ENCODE measurements at regions not wholly inside any gene's neighbourhood (a gene's known extent, or its start where the extent isn't known, plus 50 kb on each side); places are given as distances from the start of the nearest gene placed in this dataset.
A peak's percentile ranks its signal among the peaks of the same experiment; 100 is the strongest.
"Not testable (repeated sequence)": the region's sequence is repeated elsewhere in the genome, so short reads cannot be mapped to it uniquely, and the experiment has no call there.

DNA sequence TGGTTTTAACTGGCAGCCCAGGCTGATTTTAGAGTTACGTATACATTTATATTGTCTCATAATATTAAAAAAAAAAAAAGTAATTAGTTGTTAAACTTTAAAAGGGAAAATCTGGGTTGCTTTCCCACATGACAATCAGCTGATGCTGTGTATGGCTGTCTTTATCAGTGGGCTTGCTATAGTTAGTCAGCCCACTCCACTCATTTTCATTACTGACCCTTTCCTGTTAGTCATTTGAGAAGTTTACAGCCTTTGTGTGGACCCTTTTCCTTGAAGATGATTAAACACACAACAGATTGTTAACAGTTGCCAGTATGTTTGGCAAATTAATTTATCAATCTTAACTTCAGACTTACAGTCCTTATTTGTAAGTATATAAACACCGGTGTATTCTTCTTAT, 164.5 kb upstream of the AGR3 start:
- H3K4me1 Mint-ChIP-seq = peaks cover 37% of the 10 kb centered on the region
- peaks cover 6% of the 10 kb centered on the region for H3K36me3 Mint-ChIP-seq (ENCODE audit: low read depth)
- no peak for DNase-seq
- no peaks in the 10 kb centered on the region for H3K27me3 Mint-ChIP-seq
- H3K9me3 Mint-ChIP-seq = peaks cover 2% of the 10 kb centered on the region
- POLR2A ChIA-PET = no interaction called here
- CTCF ChIA-PET = no interaction called here
- H3K27ac Mint-ChIP-seq = no peak overlapping the region
- H3K4me3 Mint-ChIP-seq = no peak overlapping the region

DNA sequence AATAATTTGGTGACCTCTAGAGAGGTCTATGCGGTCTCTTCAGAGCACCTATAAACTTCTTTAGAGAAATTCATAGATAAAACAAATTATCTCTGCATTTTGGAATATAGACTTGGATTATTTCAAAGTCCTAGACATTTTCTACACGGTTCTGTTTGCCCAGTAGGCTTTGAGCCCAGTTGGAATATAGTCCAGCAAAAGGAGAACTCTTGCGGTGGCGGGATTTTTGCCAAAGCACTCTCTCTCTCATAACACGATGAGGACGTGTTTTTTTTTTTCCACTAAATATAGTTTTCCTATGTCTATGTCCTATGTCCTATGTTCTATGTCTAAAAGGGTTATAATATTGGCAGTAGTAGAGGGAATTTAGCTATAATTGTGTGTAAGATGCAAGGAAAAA, 164.9 kb upstream of the AGR3 start:
- no peaks in the 10 kb centered on the region for H3K27me3 Mint-ChIP-seq
- no peak overlapping the region for H3K4me3 Mint-ChIP-seq
- peaks cover 2% of the 10 kb centered on the region for H3K36me3 Mint-ChIP-seq (ENCODE audit: low read depth)
- H3K4me1 Mint-ChIP-seq = peaks cover 33% of the 10 kb centered on the region
- H3K27ac Mint-ChIP-seq = no peak overlapping the region
- CTCF ChIA-PET = no interaction called here
- H3K9me3 Mint-ChIP-seq = no peaks in the 10 kb centered on the region
- no peak for DNase-seq
- POLR2A ChIA-PET = no interaction called here

DNA sequence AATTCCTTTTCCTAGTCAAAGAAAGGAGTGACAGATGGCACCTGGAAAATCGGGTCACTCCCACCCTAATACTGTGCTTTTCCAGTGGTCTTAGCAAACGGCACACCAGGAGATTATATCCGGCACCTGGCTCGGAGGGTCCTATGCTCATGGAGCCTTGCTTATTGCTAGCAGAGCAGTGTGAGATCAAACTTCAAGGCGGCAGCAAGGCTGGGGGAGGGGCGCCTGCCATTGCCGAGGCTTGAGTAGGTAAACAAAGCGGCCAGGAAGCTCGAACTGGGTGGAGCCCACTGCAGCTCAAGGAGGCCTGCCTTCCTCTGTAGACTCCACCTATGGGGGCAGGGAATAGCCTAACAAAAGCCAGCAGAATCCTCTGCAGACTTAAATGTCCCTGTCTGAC, 171.4 kb upstream of the AGR3 start:
- H3K27ac Mint-ChIP-seq; H3K36me3 Mint-ChIP-seq (ENCODE audit: low read depth); POLR2A ChIA-PET; H3K4me3 Mint-ChIP-seq; H3K27me3 Mint-ChIP-seq; DNase-seq: not testable (repeated sequence)
- peaks cover 11% of the 10 kb centered on the region for H3K9me3 Mint-ChIP-seq
- CTCF ChIA-PET = interaction anchor here (1.0 kb wide), 1 partner anchor 9 kb away, joined by 4 read pairs; no protein-coding TSS in a partner anchor
- H3K4me1 Mint-ChIP-seq = peaks cover 25% of the 10 kb centered on the region

- DNase-seq = no peak
- ChIA-PET POLR2A (no interaction called here), CTCF (interaction anchor here (0.7 kb wide), 1 partner anchor 72 kb away, joined by 3 read pairs; no protein-coding TSS in a partner anchor)
- Mint-ChIP-seq H3K36me3 (ENCODE audit: low read depth) (peaks cover 14% of the 10 kb centered on the region), H3K9me3 (peaks cover 14% of the 10 kb centered on the region), H3K27ac (no peak overlapping the region), H3K4me3 (no peak overlapping the region), H3K4me1 (peaks cover 36% of the 10 kb centered on the region), H3K27me3 (no peaks in the 10 kb centered on the region)
Measured at GRCh38 chr7:17054206-17054605, 172.4 kb upstream of the AGR3 start.

- H3K36me3 Mint-ChIP-seq (ENCODE audit: low read depth) = peaks cover 14% of the 10 kb centered on the region
- CTCF ChIA-PET = interaction anchor here (0.9 kb wide), 1 partner anchor 34 kb away, joined by 3 read pairs; no protein-coding TSS in a partner anchor
- peaks cover 37% of the 10 kb centered on the region for H3K4me1 Mint-ChIP-seq
- POLR2A ChIA-PET = no interaction called here
- H3K27me3 Mint-ChIP-seq = no peaks in the 10 kb centered on the region
- no peak for DNase-seq
- H3K4me3 Mint-ChIP-seq = no peak overlapping the region
- H3K9me3 Mint-ChIP-seq = peaks cover 14% of the 10 kb centered on the region
- no peak overlapping the region for H3K27ac Mint-ChIP-seq
Measured at GRCh38 chr7:17054836-17055235, 173.1 kb upstream of the AGR3 start.

DNA sequence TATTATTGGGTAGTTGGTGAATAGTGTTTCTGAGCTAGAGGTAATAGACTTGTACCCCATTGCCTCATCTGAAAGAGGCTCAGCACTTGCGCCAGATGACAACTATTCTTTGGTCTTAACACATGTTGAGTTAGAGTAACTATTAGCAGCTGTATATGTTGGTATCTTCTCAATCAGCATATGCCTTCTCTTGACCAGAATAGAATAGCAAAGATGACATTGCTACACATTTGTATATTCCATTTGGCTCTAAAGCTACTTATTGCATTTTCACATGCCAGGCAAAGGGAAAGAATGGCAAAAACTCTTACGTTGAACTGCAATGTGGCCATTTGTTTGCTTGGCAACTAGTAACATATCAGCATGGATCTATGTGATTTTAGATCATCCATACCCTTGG, 173.8 kb upstream of the AGR3 start:
- Mint-ChIP-seq H3K36me3 (ENCODE audit: low read depth) (peaks cover 14% of the 10 kb centered on the region), H3K4me1 (peaks cover 37% of the 10 kb centered on the region), H3K4me3 (no peak overlapping the region), H3K27ac (no peak overlapping the region), H3K9me3 (peaks cover 14% of the 10 kb centered on the region), H3K27me3 (no peaks in the 10 kb centered on the region)
- POLR2A ChIA-PET = no interaction called here
- no peak for DNase-seq
- CTCF ChIA-PET = interaction anchor here (0.9 kb wide), 1 partner anchor 34 kb away, joined by 3 read pairs; no protein-coding TSS in a partner anchor

- DNase-seq = no peak
- ChIA-PET POLR2A (no interaction called here), CTCF (no interaction called here)
- H3K4me3 Mint-ChIP-seq = no peak overlapping the region
- no peaks in the 10 kb centered on the region for H3K27me3 Mint-ChIP-seq
- no peak overlapping the region for H3K27ac Mint-ChIP-seq
- peaks cover 14% of the 10 kb centered on the region for H3K36me3 Mint-ChIP-seq (ENCODE audit: low read depth)
- peaks cover 37% of the 10 kb centered on the region for H3K4me1 Mint-ChIP-seq
- peaks cover 14% of the 10 kb centered on the region for H3K9me3 Mint-ChIP-seq
Measured at GRCh38 chr7:17056491-17057142, 174.8 kb upstream of the AGR3 start.

DNA sequence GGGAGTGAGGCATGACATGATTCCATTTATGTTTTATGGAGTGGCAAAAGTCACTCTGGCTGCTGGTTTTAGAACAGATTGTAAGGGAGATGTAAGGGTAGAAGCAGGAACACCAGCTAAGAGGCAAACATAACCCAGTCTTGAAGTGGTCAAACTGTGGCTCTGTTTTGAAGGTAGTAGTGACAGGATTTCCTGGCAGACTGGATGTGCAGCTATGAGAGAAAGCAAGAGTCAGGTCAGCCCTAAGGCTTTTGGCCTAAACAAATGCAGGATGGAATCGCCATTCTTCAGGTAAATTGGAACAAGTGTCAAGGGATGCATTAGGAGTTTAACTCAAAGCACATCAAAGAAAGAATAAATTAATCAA, 175.3 kb upstream of the AGR3 start:
- Mint-ChIP-seq H3K27me3 (no peaks in the 10 kb centered on the region), H3K27ac (no peak overlapping the region), H3K4me1 (peaks cover 35% of the 10 kb centered on the region), H3K4me3 (no peak overlapping the region), H3K9me3 (peaks cover 14% of the 10 kb centered on the region), H3K36me3 (ENCODE audit: low read depth) (peaks cover 14% of the 10 kb centered on the region)
- POLR2A ChIA-PET = no interaction called here
- DNase-seq = no peak
- CTCF ChIA-PET = no interaction called here

GRCh38 chr7:17058568-17058967, 176.8 kb upstream of the AGR3 start:
- CTCF ChIA-PET = interaction anchor here (1.2 to 1.6 kb wide), 2 partner anchors 39 to 76 kb away, joined by 3 to 10 read pairs; no protein-coding TSS in a partner anchor
- POLR2A ChIA-PET = interaction anchor here (0.9 to 1.3 kb wide), 2 partner anchors 14 to 240 kb away, joined by 3 read pairs; partner anchors contain the start of gene AHR
- Mint-ChIP-seq H3K9me3 (peaks cover 11% of the 10 kb centered on the region), H3K27ac (peak overlapping the region; percentile 5), H3K27me3 (no peaks in the 10 kb centered on the region), H3K36me3 (ENCODE audit: low read depth) (peaks cover 14% of the 10 kb centered on the region), H3K4me3 (no peak overlapping the region), H3K4me1 (peaks cover 30% of the 10 kb centered on the region)
- DNase-seq = no peak

- Mint-ChIP-seq H3K27me3 (no peaks in the 10 kb centered on the region), H3K36me3 (ENCODE audit: low read depth) (peaks cover 14% of the 10 kb centered on the region), H3K9me3 (peaks cover 8% of the 10 kb centered on the region), H3K4me1 (peaks cover 27% of the 10 kb centered on the region), H3K4me3 (no peak overlapping the region), H3K27ac (no peak overlapping the region)
- CTCF ChIA-PET = no interaction called here
- POLR2A ChIA-PET = no interaction called here
- DNase-seq = no peak
Measured at GRCh38 chr7:17060051-17060450, 178.3 kb upstream of the AGR3 start.

DNA sequence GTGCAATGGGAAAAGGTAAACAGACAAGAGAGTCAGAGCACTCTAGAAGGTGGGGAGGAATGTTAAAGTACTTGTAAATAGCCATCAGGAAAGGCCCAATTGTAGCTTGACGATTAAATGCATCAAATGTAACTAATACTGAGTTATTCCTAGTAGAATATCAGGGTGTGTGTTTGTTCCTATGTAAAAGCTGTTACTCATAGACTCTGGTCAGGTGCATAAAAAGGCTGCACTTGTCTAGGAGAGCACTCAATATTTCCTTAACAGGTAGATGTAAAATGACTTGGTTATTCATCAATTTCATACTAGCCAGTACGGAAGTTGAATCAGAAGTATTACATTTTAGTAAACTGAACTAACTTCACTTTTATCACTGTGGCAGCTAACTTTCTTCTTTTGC, 179.7 kb upstream of the AGR3 start:
- no peak overlapping the region for H3K27ac Mint-ChIP-seq
- CTCF ChIA-PET = interaction anchor here (0.8 to 1.6 kb wide), 3 partner anchors 51 to 136 kb away, joined by 3 to 11 read pairs (median 3); no protein-coding TSS in a partner anchor
- DNase-seq = no peak

GRCh38 chr7:17062151-17063044, 180.6 kb upstream of the AGR3 start:
- POLR2A ChIA-PET = interaction anchor here (0.9 to 2.1 kb wide), 3 partner anchors 76 to 237 kb away, joined by 3 to 8 read pairs (median 3); partner anchors contain the start of gene AHR
- Mint-ChIP-seq H3K27me3 (no peaks in the 10 kb centered on the region), H3K4me1 (peaks cover 20% of the 10 kb centered on the region), H3K27ac (no peak overlapping the region), H3K36me3 (ENCODE audit: low read depth) (peaks cover 4% of the 10 kb centered on the region), H3K9me3 (peaks cover 3% of the 10 kb centered on the region), H3K4me3 (no peak overlapping the region)
- CTCF ChIA-PET = interaction anchor here (0.6 to 1.6 kb wide), 9 partner anchors 9 to 380 kb away, joined by 3 to 11 read pairs (median 4); no protein-coding TSS in a partner anchor
- DNase-seq = no peak

More for the DNA sequence above, 179.7 kb upstream of the AGR3 start:
- Mint-ChIP-seq H3K4me1 (peaks cover 27% of the 10 kb centered on the region), H3K27me3 (no peaks in the 10 kb centered on the region), H3K36me3 (ENCODE audit: low read depth) (peaks cover 9% of the 10 kb centered on the region), H3K9me3 (peaks cover 3% of the 10 kb centered on the region), H3K4me3 (no peak overlapping the region)
- POLR2A ChIA-PET = interaction anchor here (2.1 kb wide), 1 partner anchor 238 kb away, joined by 8 read pairs; the partner anchor contains the start of gene AHR

GRCh38 chr7:17063045-17063383, 181.2 kb upstream of the AGR3 start:
- no peak for DNase-seq
- CTCF ChIA-PET = interaction anchor here (1.0 to 1.3 kb wide), 6 partner anchors 10 to 121 kb away, joined by 3 to 8 read pairs (median 4); no protein-coding TSS in a partner anchor
- Mint-ChIP-seq H3K36me3 (ENCODE audit: low read depth) (peaks cover 4% of the 10 kb centered on the region), H3K4me3 (no peak overlapping the region), H3K27ac (no peak overlapping the region), H3K4me1 (peaks cover 14% of the 10 kb centered on the region), H3K9me3 (peaks cover 3% of the 10 kb centered on the region), H3K27me3 (no peaks in the 10 kb centered on the region)
- POLR2A ChIA-PET = interaction anchor here (0.9 to 2.1 kb wide), 3 partner anchors 76 to 236 kb away, joined by 3 to 8 read pairs (median 3); partner anchors contain the start of gene AHR
